PC-3 (cell line): ENCODE measurements at regions not wholly inside any gene's neighbourhood (a gene's known extent, or its start where the extent isn't known, plus 50 kb on each side); places are given as distances from the start of the nearest gene placed in this dataset.

Experiments used
- EZH2 ChIP-seq: fragments of 300-600 bp; sonication (generic); IDR thresholded peaks from one replicate; pipeline ENCODE4 v1.6.1; 2017; ENCODE audit warnings: antibody characterized with exemption, mild to moderate bottlenecking, low read length; ENCODE audit not compliant: unreplicated experiment
- TF ChIP-seq, protein P1 (sequence below): fragments of 300-600 bp; sonication (generic); conservative IDR thresholded peaks from 2 replicates; pipeline ENCODE4 v1.5.1; 2017; ENCODE audit warnings: antibody characterized with exemption, low read depth, mild to moderate bottlenecking, low read length

DNA sequence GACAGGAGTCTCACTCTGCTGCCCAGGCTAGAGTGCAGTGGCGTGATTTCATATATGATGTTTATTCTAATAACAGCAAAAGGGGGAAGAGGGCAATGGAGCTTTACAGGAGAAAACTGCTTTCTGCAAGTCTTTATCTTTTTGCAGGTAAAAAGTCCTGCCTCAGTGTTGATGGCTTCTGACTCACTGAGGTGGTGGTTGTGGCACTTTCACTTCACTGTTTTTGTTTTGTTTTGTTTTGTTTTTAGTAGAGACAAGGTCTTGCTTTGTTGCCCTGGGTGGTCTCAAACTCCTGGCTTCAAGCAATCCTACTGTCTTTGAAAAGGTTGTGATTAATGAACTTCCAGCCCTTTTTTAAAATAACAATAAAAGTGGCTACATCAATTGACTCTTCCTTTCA is 68.0 kb upstream of the TBC1D3K start:
- TF ChIP-seq, protein P1, sequence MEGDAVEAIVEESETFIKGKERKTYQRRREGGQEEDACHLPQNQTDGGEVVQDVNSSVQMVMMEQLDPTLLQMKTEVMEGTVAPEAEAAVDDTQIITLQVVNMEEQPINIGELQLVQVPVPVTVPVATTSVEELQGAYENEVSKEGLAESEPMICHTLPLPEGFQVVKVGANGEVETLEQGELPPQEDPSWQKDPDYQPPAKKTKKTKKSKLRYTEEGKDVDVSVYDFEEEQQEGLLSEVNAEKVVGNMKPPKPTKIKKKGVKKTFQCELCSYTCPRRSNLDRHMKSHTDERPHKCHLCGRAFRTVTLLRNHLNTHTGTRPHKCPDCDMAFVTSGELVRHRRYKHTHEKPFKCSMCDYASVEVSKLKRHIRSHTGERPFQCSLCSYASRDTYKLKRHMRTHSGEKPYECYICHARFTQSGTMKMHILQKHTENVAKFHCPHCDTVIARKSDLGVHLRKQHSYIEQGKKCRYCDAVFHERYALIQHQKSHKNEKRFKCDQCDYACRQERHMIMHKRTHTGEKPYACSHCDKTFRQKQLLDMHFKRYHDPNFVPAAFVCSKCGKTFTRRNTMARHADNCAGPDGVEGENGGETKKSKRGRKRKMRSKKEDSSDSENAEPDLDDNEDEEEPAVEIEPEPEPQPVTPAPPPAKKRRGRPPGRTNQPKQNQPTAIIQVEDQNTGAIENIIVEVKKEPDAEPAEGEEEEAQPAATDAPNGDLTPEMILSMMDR: no peak
- no peak for TF ChIP-seq EZH2
